HUDEP-2 (cell line): ENCODE measurements at regions not wholly inside any gene's neighbourhood (a gene's known extent, or its start where the extent isn't known, plus 50 kb on each side); places are given as distances from the start of the nearest gene placed in this dataset.

Experiments used
- DNase-seq, 76 experiments: peaks; one replicate each; lab custom pipeline; 2025; ENCODE audit not compliant: unreplicated experiment in 76 of 76; lab: John Stamatoyannopoulos, UW

DNA sequence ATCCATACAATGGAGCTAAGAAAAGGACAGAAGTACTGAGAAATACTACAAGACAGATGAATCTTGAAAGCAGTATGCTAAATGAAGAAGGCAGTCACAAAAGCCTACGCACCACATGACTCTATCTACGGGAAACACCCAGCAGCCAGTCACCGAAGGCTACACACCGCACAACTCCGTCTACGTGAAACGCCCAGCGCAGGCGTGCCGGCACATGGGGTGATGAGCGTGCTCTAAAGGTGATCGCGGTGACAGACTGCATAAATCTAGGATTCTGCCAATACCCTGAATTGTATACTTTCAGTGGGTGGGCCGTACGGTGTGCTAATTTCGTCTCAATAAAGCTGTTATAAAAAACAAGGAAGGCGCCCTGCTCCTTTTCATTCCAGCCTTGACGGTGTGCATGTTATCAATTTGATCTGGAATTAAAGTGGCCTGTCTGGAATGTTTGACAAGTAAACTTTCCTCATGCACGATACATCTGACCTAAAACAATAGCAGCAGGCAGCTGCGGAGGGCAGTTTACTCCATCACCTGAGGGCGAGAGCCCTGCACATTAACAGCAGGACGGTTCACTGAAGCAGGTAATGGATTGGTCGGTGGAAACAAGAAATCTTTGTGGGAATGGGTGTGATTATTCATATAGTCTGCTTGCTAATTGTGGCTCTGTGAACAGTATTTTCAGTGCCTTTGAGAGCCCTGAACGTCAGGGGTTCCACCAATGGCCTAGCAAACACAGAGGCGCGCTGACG is 86.2 kb upstream of the SALL3 start:
- DNase-seq, result no peak

DNA sequence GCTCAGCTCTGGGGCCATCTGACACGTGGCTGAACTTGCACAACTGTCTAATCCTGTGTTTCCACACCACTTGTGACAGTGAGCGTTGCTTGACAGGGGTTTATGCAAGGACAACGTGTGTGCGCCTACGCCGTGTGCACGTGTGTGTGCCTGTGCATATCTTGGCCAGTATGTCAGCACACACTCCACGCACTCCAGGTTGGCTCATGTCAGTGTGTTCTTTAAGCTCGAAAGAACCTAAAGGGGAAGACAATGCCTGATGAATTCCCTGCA is 85.6 kb upstream of the SALL3 start:
- DNase-seq, result no peak

- no peak for DNase-seq
These were observed 84.2 kb upstream of the SALL3 start for GRCh38 chr18:78895207-78896001.

- DNase-seq, result no peak
These were observed 83.3 kb upstream of the SALL3 start for GRCh38 chr18:78896111-78896905.

- no peak for DNase-seq
These were observed 81.6 kb upstream of the SALL3 start for GRCh38 chr18:78898066-78898465.

GRCh38 chr18:78898635-78899034 is 81.0 kb upstream of the SALL3 start:
- no peak for DNase-seq

GRCh38 chr18:78899241-78899640 is 80.4 kb upstream of the SALL3 start:
- no peak for DNase-seq

- DNase-seq, result no peak
These were observed 78.4 kb upstream of the SALL3 start for GRCh38 chr18:78900938-78901909.

- no peak for DNase-seq
These were observed 77.5 kb upstream of the SALL3 start for GRCh38 chr18:78901923-78902794.

DNA sequence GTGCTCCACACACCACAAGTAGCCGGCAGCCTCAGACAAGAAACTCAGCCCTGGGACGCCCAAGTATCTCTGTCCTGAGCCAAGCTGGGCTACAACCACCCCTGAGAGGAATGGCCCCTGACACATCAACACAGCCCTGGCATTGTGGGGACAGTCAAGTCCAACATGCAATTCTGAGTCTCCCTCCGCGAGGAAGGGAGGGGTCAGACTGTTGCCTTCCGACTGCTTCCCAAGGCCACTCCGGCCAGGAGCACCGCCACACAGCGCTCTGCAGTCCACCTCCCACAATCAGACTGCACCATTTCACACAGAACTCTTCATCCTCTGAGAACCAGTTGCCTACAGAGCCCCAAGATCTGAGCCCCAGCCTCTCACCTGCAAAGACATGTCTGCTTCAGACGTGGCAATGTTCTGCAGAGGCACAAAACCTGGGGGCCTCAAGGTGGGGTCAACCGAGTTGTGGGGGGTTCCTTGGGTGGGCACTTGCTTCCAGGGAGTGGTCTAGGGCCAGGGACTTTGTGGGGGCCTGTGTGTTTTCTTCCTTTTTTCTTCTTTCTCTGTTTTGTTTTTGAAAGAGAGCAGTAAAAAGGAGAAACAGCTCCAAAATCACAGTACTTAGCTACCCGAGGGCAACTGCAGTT is 76.7 kb upstream of the SALL3 start:
- no peak for DNase-seq

GRCh38 chr18:78903436-78904178 is 76.0 kb upstream of the SALL3 start:
- DNase-seq, result no peak

- no peak for DNase-seq
These were observed 75.5 kb upstream of the SALL3 start for GRCh38 chr18:78904179-78904531.

GRCh38 chr18:78905334-78905733 is 74.3 kb upstream of the SALL3 start:
- DNase-seq, result no peak

DNA sequence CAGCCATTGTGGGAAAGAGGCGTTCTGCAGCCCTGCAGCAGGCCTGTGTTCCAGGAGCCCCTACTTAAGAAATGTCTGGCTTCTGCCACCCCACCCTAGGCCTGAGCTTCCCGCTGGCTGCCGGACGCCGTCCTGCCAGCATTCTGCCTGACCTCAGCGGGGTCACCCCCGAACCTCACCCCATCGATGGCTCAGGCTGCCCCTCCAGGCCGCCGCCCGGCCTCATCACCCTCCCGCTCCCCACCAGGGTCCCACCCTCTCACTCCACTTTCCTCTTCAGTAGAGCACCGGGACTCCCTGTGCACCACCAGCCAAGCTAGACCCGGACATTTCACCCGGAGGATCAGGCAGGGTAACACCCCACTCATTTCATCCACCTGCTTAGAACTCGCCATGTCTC is 73.6 kb upstream of the SALL3 start:
- no peak for DNase-seq

DNA sequence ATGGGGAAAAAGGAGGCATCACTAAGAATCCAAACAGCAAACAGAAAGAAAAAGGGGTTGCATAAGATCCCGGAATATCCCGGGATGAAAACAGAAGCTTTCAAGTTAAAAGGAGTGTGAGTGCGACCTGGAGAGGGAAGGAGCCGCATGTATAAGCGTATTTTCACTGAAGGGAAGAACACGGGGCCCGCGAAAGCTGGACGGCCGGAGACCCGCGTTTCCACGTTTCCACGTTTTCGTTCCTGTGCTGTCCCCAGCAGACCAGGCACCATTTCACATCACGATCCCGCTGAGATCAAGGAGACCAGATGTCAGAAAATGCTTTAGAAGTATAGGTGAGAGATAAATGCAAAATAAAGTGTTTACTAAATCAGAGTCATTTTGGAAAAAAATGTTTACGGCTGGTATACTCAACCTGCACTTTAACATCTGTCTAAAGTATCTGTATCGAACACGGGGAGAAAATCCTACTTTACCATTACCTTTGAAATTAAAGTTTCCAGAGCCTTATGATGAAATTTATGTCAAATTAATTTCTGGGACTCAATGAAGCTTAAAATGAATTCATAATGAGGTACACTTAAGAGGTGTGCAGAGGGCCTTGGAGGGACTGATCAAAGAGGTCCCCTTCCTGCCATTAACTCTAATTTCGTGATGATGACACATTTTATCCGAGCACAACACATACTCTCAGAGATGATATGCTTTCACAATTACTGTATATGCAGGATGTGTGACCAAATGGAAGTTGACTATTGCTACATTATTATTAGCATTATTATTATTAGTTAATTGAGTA is 71.0 kb upstream of the SALL3 start:
- no peak for DNase-seq

- DNase-seq, result no peak
These were observed 67.8 kb upstream of the SALL3 start for GRCh38 chr18:78911751-78912283.

DNA sequence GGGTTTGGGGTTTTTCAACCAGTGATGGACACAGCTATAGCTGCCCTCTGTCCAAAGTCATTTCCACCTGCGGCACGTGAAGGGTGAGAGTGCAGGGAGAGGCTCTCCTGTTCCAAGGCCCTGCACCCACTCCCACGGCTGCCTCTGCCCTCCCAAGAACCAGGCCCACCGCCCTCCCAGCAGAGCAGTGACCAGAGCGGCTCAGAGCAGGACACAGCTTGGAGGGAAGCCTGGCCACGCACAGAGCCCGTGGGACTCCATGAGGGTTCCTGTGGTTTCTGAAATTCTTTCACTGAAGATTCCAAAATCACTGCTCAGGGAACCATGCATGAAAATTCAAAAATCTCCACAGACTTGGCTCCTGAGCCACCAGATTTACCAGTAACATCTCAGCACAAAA is 67.3 kb upstream of the SALL3 start:
- no peak for DNase-seq
